ENCODE measurements at regions not wholly inside any gene's neighbourhood (a gene's known extent, or its start where the extent isn't known, plus 50 kb on each side); places are given as distances from the start of the nearest gene placed in this dataset.

- peak in 3 of 4 donors; percentile 29 to 36 (median 35) for TF ChIP-seq CTCF (IDR thresholded peaks at IDR 0.05)
- no peak for TF ChIP-seq POLR2A (IDR thresholded peaks at IDR 0.05)
These were observed 246.8 kb upstream of the TNP1 start for GRCh38 chr2:217106650-217107014.
